DND-41 (cell line): ENCODE measurements at regions not wholly inside any gene's neighbourhood (a gene's known extent, or its start where the extent isn't known, plus 50 kb on each side); places are given as distances from the start of the nearest gene placed in this dataset.
A peak's percentile ranks its signal among the peaks of the same experiment; 100 is the strongest.

Experiments used
- ATAC-seq: fragments of 200-7000 bp; cut with Tn5 transposase; 3 replicates; pipeline ENCODE4 v1.9.1; 2021; ENCODE audit warnings: low read depth; ENCODE audit not compliant: insufficient read depth
- DNase-seq: peaks from one replicate; pipeline ENCODE4 v3.0.0-alpha.2; 2020
- H2AFZ ChIP-seq: 2 replicates; pipeline ENCODE4 v1.6.0; 2012; ENCODE audit warnings: low read depth, low read length
- H3K27ac ChIP-seq: 2 replicates; pipeline ENCODE4 v1.5.1; 2012; ENCODE audit warnings: low read length, inconsistent platforms
- H3K27me3 ChIP-seq: fragments of 200-600 bp; sonication (generic); 2 replicates; pipeline ENCODE4 v1.6.0; 2012; ENCODE audit warnings: low read length, mild to moderate bottlenecking, inconsistent platforms; ENCODE audit not compliant: insufficient read depth, poor library complexity
- H3K36me3 ChIP-seq: 2 replicates; pipeline ENCODE4 v1.5.1; 2012; ENCODE audit warnings: low read length, inconsistent platforms; ENCODE audit not compliant: insufficient read depth
- H3K4me1 ChIP-seq: 2 replicates; pipeline ENCODE4 v1.5.1; 2012; ENCODE audit warnings: mild to moderate bottlenecking, low read length; ENCODE audit not compliant: insufficient read depth
- H3K4me2 ChIP-seq: 2 replicates; pipeline ENCODE4 v1.6.0; 2012; ENCODE audit warnings: mild to moderate bottlenecking, moderate library complexity, low read length, inconsistent platforms; ENCODE audit not compliant: insufficient read depth
- H3K4me3 ChIP-seq, 2 experiments: fragments of 200-600 bp in 1 of 2; shearing (Covaris generic) in 1 of 2; 2 replicates each; pipeline ENCODE4 v1.5.1; 2012 to 2016; ENCODE audit warnings: inconsistent platforms in 2 of 2, low read length in 2 of 2, mild to moderate bottlenecking in 2 of 2, low read depth in 1 of 2, moderate library complexity in 1 of 2
- H3K79me2 ChIP-seq: 2 replicates; pipeline ENCODE4 v1.6.0; 2012; ENCODE audit warnings: low read length, inconsistent platforms; ENCODE audit not compliant: insufficient read depth
- H3K9ac ChIP-seq: 2 replicates; pipeline ENCODE4 v1.6.0; 2012; ENCODE audit warnings: low read depth, mild to moderate bottlenecking, inconsistent platforms, low read length, moderate library complexity
- H3K9me3 ChIP-seq: 2 replicates; pipeline ENCODE4 v1.5.1; 2012; ENCODE audit warnings: low read length, moderate library complexity, mild to moderate bottlenecking, inconsistent platforms; ENCODE audit not compliant: insufficient read depth, severe bottlenecking
- H4K20me1 ChIP-seq: 2 replicates; pipeline ENCODE4 v1.6.0; 2012; ENCODE audit warnings: low read length; ENCODE audit not compliant: insufficient read depth
- CTCF ChIP-seq: IDR thresholded peaks from 2 replicates; pipeline ENCODE4 v1.5.1; 2012; ENCODE audit warnings: borderline replicate concordance, low read length, moderate library complexity, mild to moderate bottlenecking; ENCODE audit not compliant: poor library complexity, severe bottlenecking; ENCODE audit errors: extremely low read depth
- EZH2 ChIP-seq: IDR thresholded peaks from 3 replicates; pipeline ENCODE4 v1.6.1; 2012; ENCODE audit warnings: borderline replicate concordance, low read depth, mild to moderate bottlenecking, moderate library complexity, low read length, inconsistent platforms; ENCODE audit not compliant: severe bottlenecking

GRCh38 chr4:136637071-136637777, 895.1 kb downstream of the PCDH18 start:
- no peak overlapping the region for H3K27ac ChIP-seq
- H3K9ac ChIP-seq: no peak overlapping the region
- no peaks in the 10 kb centered on the region for H4K20me1 ChIP-seq
- DNase-seq (peak; percentile 20), ATAC-seq (no peak)
- H3K4me2 ChIP-seq: no peak overlapping the region
- H3K79me2 ChIP-seq: no peaks in the 10 kb centered on the region
- no peaks in the 10 kb centered on the region for H3K9me3 ChIP-seq
- no peaks in the 10 kb centered on the region for H3K27me3 ChIP-seq
- H2AFZ ChIP-seq: no peak overlapping the region
- no peak overlapping the region for H3K4me3 ChIP-seq
- no peaks in the 10 kb centered on the region for H3K36me3 ChIP-seq
- TF ChIP-seq CTCF: peak; percentile 50
- TF ChIP-seq EZH2: no peak
- no peaks in the 10 kb centered on the region for H3K4me1 ChIP-seq

GRCh38 chr4:136636155-136636554, 896.1 kb downstream of the PCDH18 start:
- Histone ChIP-seq H3K27ac (no peak overlapping the region), H3K79me2 (no peaks in the 10 kb centered on the region), H3K27me3 (no peaks in the 10 kb centered on the region), H2AFZ (0 out of 2 replicates have a peak overlapping the region, but pooled peaks have one; percentile 16), H4K20me1 (no peaks in the 10 kb centered on the region), H3K4me1 (no peaks in the 10 kb centered on the region), H3K9ac (no peak overlapping the region), H3K9me3 (no peaks in the 10 kb centered on the region), H3K4me2 (no peak overlapping the region), H3K36me3 (no peaks in the 10 kb centered on the region), H3K4me3 (no peak overlapping the region)
- DNase-seq (no peak), ATAC-seq (no peak)
- no peak for TF ChIP-seq CTCF

- TF ChIP-seq CTCF (no peak), EZH2 (no peak)
- Histone ChIP-seq H3K4me2 (no peak overlapping the region), H2AFZ (no peak overlapping the region), H3K36me3 (no peaks in the 10 kb centered on the region), H3K9me3 (no peaks in the 10 kb centered on the region), H3K79me2 (no peaks in the 10 kb centered on the region), H3K27ac (no peak overlapping the region), H3K27me3 (no peaks in the 10 kb centered on the region), H3K4me1 (no peaks in the 10 kb centered on the region), H4K20me1 (no peaks in the 10 kb centered on the region), H3K9ac (no peak overlapping the region), H3K4me3 (no peak overlapping the region)
- DNase-seq (no peak), ATAC-seq (no peak)
Observed at GRCh38 chr4:136634121-136634520, 898.2 kb downstream of the PCDH18 start.

- TF ChIP-seq CTCF (no peak), EZH2 (no peak)
Observed at GRCh38 chr4:136599890-136600289, 932.4 kb downstream of the PCDH18 start.

More at GRCh38 chr4:136599890-136600289, 932.4 kb downstream of the PCDH18 start:
- no peak overlapping the region for H3K9ac ChIP-seq
- H3K36me3 ChIP-seq: no peaks in the 10 kb centered on the region
- no peak overlapping the region for H3K4me2 ChIP-seq
- H2AFZ ChIP-seq: no peak overlapping the region
- DNase-seq (no peak), ATAC-seq (no peak)
- no peaks in the 10 kb centered on the region for H4K20me1 ChIP-seq
- no peaks in the 10 kb centered on the region for H3K9me3 ChIP-seq
- H3K79me2 ChIP-seq: no peaks in the 10 kb centered on the region
- H3K27ac ChIP-seq: no peak overlapping the region
- no peak overlapping the region for H3K4me3 ChIP-seq
- H3K27me3 ChIP-seq: no peaks in the 10 kb centered on the region
- no peaks in the 10 kb centered on the region for H3K4me1 ChIP-seq
